SU-DHL-6 (cell line): ENCODE measurements at regions not wholly inside any gene's neighbourhood (a gene's known extent, or its start where the extent isn't known, plus 50 kb on each side); places are given as distances from the start of the nearest gene placed in this dataset.

Experiments
- H2AFZ ChIP-seq: fragments of 200-600 bp; sonication (generic); 2 replicates; pipeline ENCODE4 v1.6.1; 2014; ENCODE audit warnings: low read depth, mild to moderate bottlenecking, moderate library complexity, mixed read lengths, antibody characterized with exemption, low read length; ENCODE audit not compliant: severe bottlenecking
- H3F3A ChIP-seq: fragments of 200-600 bp; shearing (Covaris generic); 2 replicates; pipeline ENCODE4 v1.6.0; 2016; ENCODE audit warnings: antibody characterized with exemption, mild to moderate bottlenecking; ENCODE audit not compliant: insufficient read depth
- H3K27ac ChIP-seq: fragments of 200-600 bp; sonication (generic); 2 replicates; pipeline ENCODE4 v1.5.1; 2016; ENCODE audit warnings: low read depth, mild to moderate bottlenecking, low read length, moderate library complexity, mixed read lengths
- H3K27me3 ChIP-seq: fragments of 200-600 bp; sonication (generic), shearing (Covaris generic); 2 replicates; pipeline ENCODE4 v1.6.0; 2014; ENCODE audit warnings: mild to moderate bottlenecking, low read length
- H3K36me3 ChIP-seq: fragments of 200-600 bp; sonication (generic); 2 replicates; pipeline ENCODE4 v1.6.1; 2014; ENCODE audit warnings: mild to moderate bottlenecking, low read length, mixed read lengths
- H3K4me2 ChIP-seq: fragments of 300-600, 200-600 bp; shearing (Covaris generic), sonication (generic); 2 replicates; pipeline ENCODE4 v1.6.0; 2014; ENCODE audit warnings: low read length, low read depth, mild to moderate bottlenecking; ENCODE audit not compliant: poor library complexity, severe bottlenecking
- H3K4me3 ChIP-seq: fragments of 200-600 bp; sonication (generic); 2 replicates; pipeline ENCODE4 v1.5.1; 2014; ENCODE audit warnings: antibody characterized with exemption, low read length, mild to moderate bottlenecking, mixed read lengths; ENCODE audit not compliant: insufficient read depth, poor library complexity, severe bottlenecking
- H3K79me2 ChIP-seq: fragments of 200-600 bp; sonication (generic); 2 replicates; pipeline ENCODE4 v1.6.1; 2014; ENCODE audit warnings: mild to moderate bottlenecking, low read length, moderate library complexity; ENCODE audit not compliant: insufficient read depth
- H3K9ac ChIP-seq: fragments of 200-600 bp; sonication (generic); 2 replicates; pipeline ENCODE4 v1.7.0; 2014; ENCODE audit warnings: mild to moderate bottlenecking, low read length
- H3K9me2 ChIP-seq: fragments of 200-600 bp; sonication (generic); replicated peaks from 2 replicates; pipeline ENCODE4 v1.6.1; 2014; ENCODE audit warnings: low read length; ENCODE audit not compliant: insufficient read depth
- H3K9me3 ChIP-seq: fragments of 200-600 bp; sonication (generic); 2 replicates; pipeline ENCODE4 v1.6.1; 2014; ENCODE audit warnings: low read length, mixed read lengths; ENCODE audit not compliant: insufficient read depth
- H4K20me1 ChIP-seq: fragments of 200-600 bp; sonication (generic); 2 replicates; pipeline ENCODE4 v1.6.1; 2014; ENCODE audit warnings: low read depth, mild to moderate bottlenecking, antibody characterized with exemption, low read length, moderate library complexity, mixed read lengths
- CTCF ChIP-seq: fragments of 200-600 bp; sonication (generic); IDR thresholded peaks from one replicate; pipeline ENCODE4 v1.5.1; 2017; ENCODE audit warnings: antibody characterized with exemption, mild to moderate bottlenecking, low read length, moderate library complexity; ENCODE audit not compliant: insufficient read depth, poor library complexity, severe bottlenecking
- EZH2phosphoT487 ChIP-seq: fragments of 200-600 bp; sonication (generic), shearing (Covaris generic); conservative IDR thresholded peaks from 2 replicates; pipeline ENCODE4 v1.6.1; 2018; ENCODE audit warnings: mild to moderate bottlenecking, antibody characterized with exemption, low read length, moderate library complexity, mixed read lengths

DNA sequence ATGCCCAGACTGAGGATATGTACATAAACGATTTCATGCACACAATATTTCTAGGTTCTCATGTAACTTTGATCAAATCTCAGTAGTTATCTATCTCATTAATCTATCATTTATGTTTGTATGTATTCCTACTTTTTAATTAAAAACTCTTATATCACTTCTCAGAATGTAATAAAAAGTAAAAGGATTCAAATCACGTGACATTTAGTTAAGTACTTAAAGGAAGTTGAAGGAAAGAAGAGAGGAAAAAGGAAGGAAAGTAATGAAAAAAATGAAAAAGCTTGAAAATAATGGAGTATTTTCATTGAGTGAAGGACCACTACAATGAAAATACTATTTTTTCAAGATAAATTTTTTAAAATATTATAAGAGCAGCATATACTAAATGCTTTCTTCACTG is 535.3 kb downstream of the PRDM9 start:
- 0 out of 2 replicates have a peak, but pooled peaks cover 3% of the 10 kb centered on the region for H3K36me3 ChIP-seq
- no peaks in the 10 kb centered on the region for H3F3A ChIP-seq
- H3K4me2 ChIP-seq: no peak overlapping the region
- no peaks in the 10 kb centered on the region for H3K79me2 ChIP-seq
- H3K27ac ChIP-seq: no peak overlapping the region
- no peak overlapping the region for H3K4me3 ChIP-seq
- no peaks in the 10 kb centered on the region for H3K9me3 ChIP-seq
- H2AFZ ChIP-seq: peak overlapping the region; percentile 80
- no peak overlapping the region for H3K9ac ChIP-seq
- no peaks in the 10 kb centered on the region for H3K9me2 ChIP-seq
- TF ChIP-seq CTCF (no peak), EZH2phosphoT487 (no peak)
- no peaks in the 10 kb centered on the region for H4K20me1 ChIP-seq
- H3K27me3 ChIP-seq: no peaks in the 10 kb centered on the region

GRCh38 chr5:24045046-24045445 is 537.6 kb downstream of the PRDM9 start:
- Histone ChIP-seq H3K9me3 (0 out of 2 replicates have a peak, but pooled peaks cover 5% of the 10 kb centered on the region), H3K27me3 (no peaks in the 10 kb centered on the region), H4K20me1 (no peaks in the 10 kb centered on the region), H2AFZ (no peak overlapping the region), H3K9me2 (no peaks in the 10 kb centered on the region), H3F3A (no peaks in the 10 kb centered on the region), H3K27ac (no peak overlapping the region), H3K36me3 (0 out of 2 replicates have a peak, but pooled peaks cover 3% of the 10 kb centered on the region), H3K9ac (no peak overlapping the region), H3K4me3 (no peak overlapping the region), H3K4me2 (no peak overlapping the region), H3K79me2 (no peaks in the 10 kb centered on the region)
- TF ChIP-seq EZH2phosphoT487 (no peak), CTCF (no peak)

GRCh38 chr5:24053737-24054136 is 546.3 kb downstream of the PRDM9 start:
- Histone ChIP-seq H3K4me3 (no peak overlapping the region), H3K79me2 (no peaks in the 10 kb centered on the region), H3F3A (no peaks in the 10 kb centered on the region), H3K9ac (no peak overlapping the region), H3K9me2 (no peaks in the 10 kb centered on the region), H3K9me3 (0 out of 2 replicates have a peak, but pooled peaks cover 3% of the 10 kb centered on the region), H4K20me1 (no peaks in the 10 kb centered on the region), H3K36me3 (no peaks in the 10 kb centered on the region), H2AFZ (no peak overlapping the region), H3K27ac (no peak overlapping the region), H3K4me2 (no peak overlapping the region), H3K27me3 (no peaks in the 10 kb centered on the region)
- no peak for TF ChIP-seq EZH2phosphoT487
- no peak for TF ChIP-seq CTCF

DNA sequence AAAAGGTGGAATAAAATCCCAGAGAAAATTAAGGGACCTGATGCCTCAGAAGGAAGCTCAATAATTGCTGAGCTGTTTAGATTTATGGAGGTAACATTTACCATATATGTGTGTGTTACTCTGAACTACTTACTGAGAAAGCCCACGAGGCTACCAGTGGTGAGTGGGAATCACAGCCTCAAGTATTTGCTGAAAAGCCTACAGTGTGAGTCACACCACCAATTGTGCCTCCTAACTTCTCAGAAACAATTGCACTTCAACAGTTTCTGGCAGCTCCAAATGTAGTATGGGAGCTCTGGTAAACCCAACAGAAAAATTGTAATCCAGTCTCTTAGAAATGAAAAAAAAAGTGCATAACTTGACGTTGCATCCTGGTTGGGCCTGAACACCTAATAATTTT is 551.6 kb downstream of the PRDM9 start:
- no peaks in the 10 kb centered on the region for H3K9me3 ChIP-seq
- no peaks in the 10 kb centered on the region for H4K20me1 ChIP-seq
- no peak overlapping the region for H3K9ac ChIP-seq
- no peaks in the 10 kb centered on the region for H3K36me3 ChIP-seq
- H3K4me2 ChIP-seq: no peak overlapping the region
- H3K27me3 ChIP-seq: no peaks in the 10 kb centered on the region
- no peaks in the 10 kb centered on the region for H3K79me2 ChIP-seq
- no peaks in the 10 kb centered on the region for H3F3A ChIP-seq
- TF ChIP-seq EZH2phosphoT487: no peak
- TF ChIP-seq CTCF: no peak
- peak overlapping the region; percentile 12 for H2AFZ ChIP-seq
- H3K9me2 ChIP-seq: no peaks in the 10 kb centered on the region
- no peak overlapping the region for H3K4me3 ChIP-seq
- no peak overlapping the region for H3K27ac ChIP-seq
